ENCODE measurements at regions not wholly inside any gene's neighbourhood (a gene's known extent, or its start where the extent isn't known, plus 50 kb on each side); places are given as distances from the start of the nearest gene placed in this dataset.

DNA sequence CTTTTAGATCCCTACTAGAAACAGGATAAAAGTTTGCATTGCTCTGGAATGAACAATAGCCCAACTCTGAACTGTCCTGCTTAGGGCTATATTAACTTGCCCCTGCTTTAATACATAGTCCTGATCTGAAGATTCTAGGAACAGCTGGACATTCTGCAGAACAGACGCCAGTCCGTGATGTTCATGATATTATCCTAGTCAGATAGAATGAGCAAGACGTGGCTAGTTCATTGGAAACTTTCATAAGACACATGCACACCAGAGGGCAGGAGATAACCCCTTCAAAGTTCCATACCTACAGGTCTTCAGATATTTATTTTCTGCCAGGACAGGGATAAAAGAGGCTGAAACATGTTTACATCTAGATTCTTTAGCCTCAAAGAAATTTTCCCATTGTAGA lies 75.5 kb upstream of the CLNK start:
- intact Hi-C loops (cut with DNase I; ENCODE audit: low total_unique reads) (no loop called here), in situ Hi-C loops (cut with MboI; ENCODE audit: low pct_ligation_motif_present in 1 of 4, low pct_unique_long_range_greater_than_20kb in 1 of 4, low sequenced_read_pairs in 3 of 4) (no loop called here)
- 85 to 86% methylated on average over 1 to 3 of the region's 3 CpGs for WGBS, 2 donors (ENCODE audit: low coverage in 1 of 2)
- no peak for DNase-seq
- no peak overlapping the region for H3K27ac ChIP-seq
- no peaks in the 10 kb centered on the region for H3K4me1 ChIP-seq
- H3K36me3 ChIP-seq: no peaks in the 10 kb centered on the region
- TF ChIP-seq EP300 (IDR thresholded peaks at IDR 0.05; ENCODE audit: low read depth) (no peak), POLR2A (IDR thresholded peaks at IDR 0.05) (no peak)
- no peak overlapping the region for H3K4me3 ChIP-seq
- H3K9me3 ChIP-seq: no peaks in the 10 kb centered on the region
- H3K27me3 ChIP-seq: no peaks in the 10 kb centered on the region

GRCh38 chr4:10758906-10759305 lies 74.3 kb upstream of the CLNK start:
- no peaks in the 10 kb centered on the region for H3K4me1 ChIP-seq
- TF ChIP-seq POLR2A (IDR thresholded peaks at IDR 0.05): no peak
- no peak for TF ChIP-seq POLR2AphosphoS5 (IDR thresholded peaks at IDR 0.05)
- no peak for TF ChIP-seq EP300 (IDR thresholded peaks at IDR 0.05; ENCODE audit: low read depth)
- TF ChIP-seq, protein P1, sequence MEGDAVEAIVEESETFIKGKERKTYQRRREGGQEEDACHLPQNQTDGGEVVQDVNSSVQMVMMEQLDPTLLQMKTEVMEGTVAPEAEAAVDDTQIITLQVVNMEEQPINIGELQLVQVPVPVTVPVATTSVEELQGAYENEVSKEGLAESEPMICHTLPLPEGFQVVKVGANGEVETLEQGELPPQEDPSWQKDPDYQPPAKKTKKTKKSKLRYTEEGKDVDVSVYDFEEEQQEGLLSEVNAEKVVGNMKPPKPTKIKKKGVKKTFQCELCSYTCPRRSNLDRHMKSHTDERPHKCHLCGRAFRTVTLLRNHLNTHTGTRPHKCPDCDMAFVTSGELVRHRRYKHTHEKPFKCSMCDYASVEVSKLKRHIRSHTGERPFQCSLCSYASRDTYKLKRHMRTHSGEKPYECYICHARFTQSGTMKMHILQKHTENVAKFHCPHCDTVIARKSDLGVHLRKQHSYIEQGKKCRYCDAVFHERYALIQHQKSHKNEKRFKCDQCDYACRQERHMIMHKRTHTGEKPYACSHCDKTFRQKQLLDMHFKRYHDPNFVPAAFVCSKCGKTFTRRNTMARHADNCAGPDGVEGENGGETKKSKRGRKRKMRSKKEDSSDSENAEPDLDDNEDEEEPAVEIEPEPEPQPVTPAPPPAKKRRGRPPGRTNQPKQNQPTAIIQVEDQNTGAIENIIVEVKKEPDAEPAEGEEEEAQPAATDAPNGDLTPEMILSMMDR (IDR thresholded peaks at IDR 0.05): no peak
- no peaks in the 10 kb centered on the region for H3K36me3 ChIP-seq
- in situ Hi-C loops (cut with MboI; ENCODE audit: low pct_ligation_motif_present in 1 of 4, low pct_unique_long_range_greater_than_20kb in 1 of 4, low sequenced_read_pairs in 3 of 4) (no loop called here), intact Hi-C loops (cut with DNase I; ENCODE audit: low total_unique reads) (no loop called here)
- H3K4me3 ChIP-seq: no peak overlapping the region
- H3K9me3 ChIP-seq: no peaks in the 10 kb centered on the region
- DNase-seq: no peak
- H3K27ac ChIP-seq: no peak overlapping the region
- no peaks in the 10 kb centered on the region for H3K27me3 ChIP-seq

DNA sequence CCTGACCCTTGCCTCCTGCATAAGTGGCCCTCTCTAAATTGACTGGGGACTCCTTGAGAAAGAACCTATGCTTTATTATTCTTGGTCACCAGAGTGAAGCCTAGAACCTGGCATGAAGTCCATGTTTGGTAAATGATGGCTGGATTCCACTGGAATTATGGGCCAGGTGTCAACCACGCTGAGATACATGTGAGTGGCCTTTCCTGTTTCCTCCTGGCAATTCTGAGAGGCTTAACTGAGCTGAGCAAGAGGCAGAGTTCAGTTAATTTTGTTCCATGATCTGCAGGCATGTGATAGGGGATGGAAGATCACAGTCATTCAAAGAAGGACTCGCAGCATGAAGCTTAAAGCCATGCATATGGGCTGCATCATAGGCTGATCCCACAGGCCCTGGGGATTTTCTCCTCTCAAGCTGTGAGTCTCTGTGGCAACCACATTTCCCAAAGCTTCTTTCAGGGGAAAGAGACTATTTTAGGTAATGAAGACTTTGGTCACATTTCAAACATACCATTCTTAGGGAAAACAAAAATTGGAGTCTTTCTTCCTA lies 69.4 kb upstream of the CLNK start:
- TF ChIP-seq EP300 (IDR thresholded peaks at IDR 0.05; ENCODE audit: low read depth): no peak
- no peak for TF ChIP-seq POLR2A (IDR thresholded peaks at IDR 0.05)
- TF ChIP-seq, protein P1 (IDR thresholded peaks at IDR 0.05): no peak
- no peak for TF ChIP-seq POLR2AphosphoS5 (IDR thresholded peaks at IDR 0.05)
- Histone ChIP-seq H3K9me3 (no peaks in the 10 kb centered on the region), H3K27me3 (no peaks in the 10 kb centered on the region), H3K4me1 (no peaks in the 10 kb centered on the region), H3K36me3 (no peaks in the 10 kb centered on the region), H3K27ac (no peak overlapping the region), H3K4me3 (no peak overlapping the region)
- intact Hi-C loops (cut with DNase I; ENCODE audit: low total_unique reads): no loop called here
- 76 to 100% methylated on average over 1 to 2 of the region's 2 CpGs for WGBS, 2 donors (ENCODE audit: low coverage in 1 of 2)
- DNase-seq: no peak
- in situ Hi-C loops (cut with MboI; ENCODE audit: low pct_ligation_motif_present in 1 of 4, low pct_unique_long_range_greater_than_20kb in 1 of 4, low sequenced_read_pairs in 3 of 4): no loop called here

DNA sequence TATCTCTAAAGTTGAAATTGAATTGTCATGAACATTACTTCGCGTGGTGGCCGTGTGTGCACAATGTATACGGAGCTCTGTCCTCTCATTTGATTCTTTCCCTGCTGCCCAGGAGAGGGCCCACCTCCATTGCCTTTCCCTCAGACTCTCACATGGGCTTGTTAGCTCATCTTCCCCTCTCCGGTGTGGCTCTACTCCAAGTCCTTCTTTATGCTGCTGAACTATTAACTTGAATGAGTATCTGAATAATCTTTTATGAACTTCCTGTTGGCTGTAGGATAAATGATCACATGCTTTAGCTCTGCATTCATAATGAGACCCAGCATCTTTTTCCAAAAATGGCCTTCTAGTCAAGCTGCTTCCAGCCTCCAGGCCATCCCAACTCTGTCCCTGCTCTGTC lies 68.8 kb upstream of the CLNK start:
- Histone ChIP-seq H3K36me3 (no peaks in the 10 kb centered on the region), H3K4me1 (no peaks in the 10 kb centered on the region), H3K27ac (no peak overlapping the region), H3K27me3 (no peaks in the 10 kb centered on the region), H3K9me3 (no peaks in the 10 kb centered on the region), H3K4me3 (no peak overlapping the region)
- DNase-seq: no peak
- intact Hi-C loops (cut with DNase I; ENCODE audit: low total_unique reads) (no loop called here), in situ Hi-C loops (cut with MboI; ENCODE audit: low pct_ligation_motif_present in 1 of 4, low pct_unique_long_range_greater_than_20kb in 1 of 4, low sequenced_read_pairs in 3 of 4) (no loop called here)
- 93 to 100% methylated on average over 3 to 5 of the region's 5 CpGs for WGBS, 2 donors (ENCODE audit: low coverage in 1 of 2)
- TF ChIP-seq POLR2AphosphoS5 (IDR thresholded peaks at IDR 0.05) (no peak), POLR2A (IDR thresholded peaks at IDR 0.05) (no peak), EP300 (IDR thresholded peaks at IDR 0.05; ENCODE audit: low read depth) (no peak)
- TF ChIP-seq, protein P1 (IDR thresholded peaks at IDR 0.05): no peak

GRCh38 chr4:10750714-10751113 lies 66.1 kb upstream of the CLNK start:
- no peak overlapping the region for H3K27ac ChIP-seq
- no peaks in the 10 kb centered on the region for H3K27me3 ChIP-seq
- intact Hi-C loops (cut with DNase I; ENCODE audit: low total_unique reads): no loop called here
- 73 to 75% methylated on average over 5 of the region's 5 CpGs for WGBS, 2 donors (ENCODE audit: low coverage in 1 of 2)
- no peak for DNase-seq
- H3K9me3 ChIP-seq: no peaks in the 10 kb centered on the region
- in situ Hi-C loops (cut with MboI; ENCODE audit: low pct_ligation_motif_present in 1 of 4, low pct_unique_long_range_greater_than_20kb in 1 of 4, low sequenced_read_pairs in 3 of 4): no loop called here
- TF ChIP-seq POLR2AphosphoS5 (IDR thresholded peaks at IDR 0.05) (no peak), POLR2A (IDR thresholded peaks at IDR 0.05) (no peak), EP300 (IDR thresholded peaks at IDR 0.05; ENCODE audit: low read depth) (no peak)
- TF ChIP-seq, protein P1 (IDR thresholded peaks at IDR 0.05): no peak
- H3K4me1 ChIP-seq: no peaks in the 10 kb centered on the region
- H3K36me3 ChIP-seq: no peaks in the 10 kb centered on the region
- no peak overlapping the region for H3K4me3 ChIP-seq
